Hematopoietic multipotent progenitor cell treated with erythropoietin and hydrocortisone succinate and interleukin-3 and kit ligand, for 8 days (in vitro differentiated cells): ENCODE measurements at regions not wholly inside any gene's neighbourhood (a gene's known extent, or its start where the extent isn't known, plus 50 kb on each side); places are given as distances from the start of the nearest gene placed in this dataset.

Experiments
- DNase-seq: peaks from one replicate; pipeline ENCODE4 v3.0.0-alpha.2; 2015

DNA sequence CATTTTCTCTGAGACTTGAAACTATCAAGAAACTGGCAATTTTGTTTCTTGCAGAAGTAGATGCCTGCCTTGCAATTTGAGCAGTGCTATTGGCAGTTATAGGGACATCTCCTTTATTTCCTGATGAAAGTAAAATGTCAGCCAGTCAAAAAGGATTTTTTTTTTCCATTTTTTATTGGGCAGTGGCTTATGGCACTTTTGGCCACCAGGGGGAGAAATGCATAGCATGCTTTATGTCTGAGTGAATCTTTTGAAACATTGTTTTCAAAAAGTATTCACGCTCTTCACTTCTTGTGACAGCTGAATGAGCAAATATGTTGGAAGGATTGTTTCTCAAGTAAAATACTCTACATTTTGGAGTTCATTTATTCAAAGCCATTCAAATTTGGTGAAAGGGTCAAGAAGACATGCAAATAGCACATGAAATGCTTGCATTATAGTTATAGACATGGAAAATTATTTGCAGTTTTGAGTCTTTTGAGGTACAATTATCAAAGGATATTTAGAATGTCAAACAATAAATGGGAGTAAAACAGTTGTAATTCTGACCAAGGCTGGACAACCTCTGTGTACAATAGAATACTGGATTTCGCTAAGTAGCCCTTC is 491.0 kb downstream of the CDH2 start:
- peak; percentile 17 for DNase-seq

- DNase-seq, result no peak
These were observed 491.8 kb downstream of the CDH2 start for GRCh38 chr18:27685091-27685490.

GRCh38 chr18:27674411-27674810 is 489.3 kb upstream of the CHST9 start:
- DNase-seq, result no peak

GRCh38 chr18:27673861-27674260 is 488.8 kb upstream of the CHST9 start:
- DNase-seq, result no peak

- DNase-seq, result no peak
These were observed 483.1 kb upstream of the CHST9 start for GRCh38 chr18:27668158-27668557.

DNA sequence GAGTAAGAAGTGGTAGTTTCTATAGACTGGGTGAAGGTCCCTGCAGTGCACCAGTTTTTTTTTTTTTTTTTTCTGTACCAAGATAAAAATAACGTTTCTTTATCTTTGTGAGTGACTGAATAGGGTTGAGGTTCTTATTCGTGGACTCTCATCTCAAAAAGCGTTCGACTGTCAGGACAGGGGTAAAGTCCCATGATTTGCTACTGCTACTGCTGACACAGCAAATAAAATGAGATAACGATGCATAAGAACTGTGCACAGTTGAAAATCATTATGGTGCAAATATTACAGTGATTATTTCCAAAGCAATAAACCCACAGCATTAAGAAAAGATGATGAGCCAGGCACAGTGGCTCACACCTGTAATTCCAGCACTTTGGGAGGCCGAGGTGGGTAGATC is 482.0 kb upstream of the CHST9 start:
- no peak for DNase-seq

GRCh38 chr18:27666016-27666415 is 480.9 kb upstream of the CHST9 start:
- no peak for DNase-seq

- DNase-seq, result no peak
These were observed 480.2 kb upstream of the CHST9 start for GRCh38 chr18:27665264-27665799.

GRCh38 chr18:27662949-27663348 is 477.8 kb upstream of the CHST9 start:
- no peak for DNase-seq

- no peak for DNase-seq
These were observed 477.4 kb upstream of the CHST9 start for GRCh38 chr18:27662537-27662936.

DNA sequence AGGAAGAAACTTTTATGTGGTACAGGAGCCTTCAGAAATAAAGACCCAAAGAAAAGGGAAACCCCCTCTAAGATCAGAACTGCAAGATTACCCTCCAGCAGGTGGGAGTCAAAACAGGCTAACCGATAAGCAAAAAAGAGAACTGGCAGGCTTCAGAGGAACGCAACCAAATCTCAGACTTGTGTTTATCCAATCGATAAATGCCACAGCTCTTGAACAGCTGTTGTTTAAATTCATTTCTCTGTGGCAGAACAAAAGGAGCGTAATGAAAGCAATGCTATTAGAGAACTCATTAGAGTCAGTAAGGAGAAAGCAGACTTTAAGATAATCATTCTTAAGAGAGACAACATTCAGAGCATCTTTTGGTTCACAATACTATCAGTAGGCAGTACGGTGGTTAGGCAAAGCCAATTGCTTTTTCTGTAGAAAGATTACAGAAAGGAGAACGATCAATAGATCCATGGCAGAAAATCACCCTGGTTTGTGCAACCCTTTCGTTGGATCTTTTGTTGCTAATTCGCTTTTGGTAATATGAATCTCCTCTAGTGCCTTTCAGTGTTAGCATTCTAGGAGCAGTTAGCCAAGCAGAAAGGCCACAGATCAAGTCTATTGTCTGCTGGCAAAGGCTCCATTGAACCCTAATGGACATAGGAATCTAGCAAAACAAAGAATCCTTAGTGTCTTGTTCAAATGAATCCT is 476.4 kb upstream of the CHST9 start:
- no peak for DNase-seq

GRCh38 chr18:27656905-27657304 is 471.8 kb upstream of the CHST9 start:
- no peak for DNase-seq

- no peak for DNase-seq
These were observed 471.2 kb upstream of the CHST9 start for GRCh38 chr18:27656167-27656778.

DNA sequence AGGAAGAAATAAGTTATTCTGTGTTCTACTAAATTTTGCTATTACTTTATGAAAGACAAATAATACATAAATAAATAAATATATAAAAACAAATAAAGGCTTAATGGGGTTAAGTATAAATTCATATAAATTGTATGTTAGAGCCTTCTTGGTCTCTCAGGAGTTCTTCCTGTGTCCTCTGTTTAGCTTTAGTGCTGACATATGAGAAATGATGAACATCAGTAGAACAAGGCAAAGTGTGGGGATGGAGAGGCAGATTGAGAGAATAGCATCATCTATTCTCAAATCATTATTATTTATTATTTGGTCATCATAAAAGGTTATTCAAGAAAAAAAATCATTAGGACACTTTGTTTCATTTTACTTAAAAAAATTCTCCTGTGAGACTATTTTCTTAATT is 468.1 kb upstream of the CHST9 start:
- no peak for DNase-seq

GRCh38 chr18:27652480-27653121 is 467.5 kb upstream of the CHST9 start:
- no peak for DNase-seq

DNA sequence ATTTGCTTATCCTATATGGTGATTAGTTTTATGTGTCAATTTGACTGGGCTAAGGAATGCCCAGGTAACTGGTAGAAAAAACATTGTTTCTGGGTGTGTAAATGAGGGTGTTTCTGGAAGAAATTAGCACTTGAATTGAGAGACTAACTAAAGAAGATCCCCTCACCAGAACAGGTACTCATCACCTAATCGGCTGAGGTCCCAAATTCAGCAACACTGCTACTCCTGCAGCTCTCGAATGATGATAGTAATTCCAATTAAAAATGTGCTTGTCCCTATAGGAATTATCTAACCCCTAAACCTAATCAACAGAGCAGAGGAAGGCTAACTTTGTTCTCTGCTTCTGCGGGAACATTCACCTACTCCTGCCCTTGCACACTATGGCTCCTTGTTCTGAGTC is 464.5 kb upstream of the CHST9 start:
- no peak for DNase-seq

GRCh38 chr18:27645929-27646328 is 460.8 kb upstream of the CHST9 start:
- no peak for DNase-seq

DNA sequence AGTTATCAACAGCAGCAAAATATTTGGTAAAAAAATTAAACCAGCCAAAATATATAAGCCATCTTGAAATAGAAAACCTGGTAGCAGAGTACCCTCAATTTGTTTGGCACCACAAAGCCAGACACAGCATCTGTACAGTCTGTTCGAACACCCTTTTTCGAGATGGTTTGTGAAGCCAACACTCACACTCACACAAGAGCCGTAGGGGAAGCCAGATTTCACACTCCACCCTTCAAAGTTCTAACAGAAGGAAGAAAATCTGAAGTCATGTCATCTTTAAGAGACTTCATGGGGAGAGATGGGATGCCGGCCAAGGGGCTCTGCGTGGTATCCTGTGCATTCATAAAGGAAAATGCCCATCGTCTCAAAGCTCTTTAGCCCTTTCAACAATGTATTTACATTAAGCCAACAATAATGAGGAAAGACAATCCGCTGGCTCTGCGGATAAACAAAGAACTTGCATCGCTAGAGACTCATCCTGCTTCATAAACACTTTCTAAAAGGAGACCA is 451.5 kb upstream of the CHST9 start:
- no peak for DNase-seq

DNA sequence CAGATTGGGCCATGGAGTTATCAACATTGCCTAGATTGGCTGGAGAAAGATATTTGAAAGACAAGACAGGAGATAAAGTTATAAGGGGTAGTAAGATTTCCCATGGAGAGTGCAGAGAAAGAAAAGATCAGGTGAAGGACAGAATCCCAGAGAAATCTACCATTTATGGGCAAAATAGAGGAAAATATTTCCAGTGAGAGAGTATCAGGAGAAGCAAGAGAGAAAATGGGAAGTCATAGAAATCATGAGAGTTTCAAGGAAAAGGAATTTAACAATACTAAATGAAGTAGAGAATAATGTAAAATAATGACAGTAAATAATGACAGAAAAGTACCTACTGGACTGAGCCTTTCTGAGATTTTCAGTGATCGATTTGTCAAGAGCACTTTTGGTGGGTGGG is 447.6 kb upstream of the CHST9 start:
- DNase-seq, result no peak

DNA sequence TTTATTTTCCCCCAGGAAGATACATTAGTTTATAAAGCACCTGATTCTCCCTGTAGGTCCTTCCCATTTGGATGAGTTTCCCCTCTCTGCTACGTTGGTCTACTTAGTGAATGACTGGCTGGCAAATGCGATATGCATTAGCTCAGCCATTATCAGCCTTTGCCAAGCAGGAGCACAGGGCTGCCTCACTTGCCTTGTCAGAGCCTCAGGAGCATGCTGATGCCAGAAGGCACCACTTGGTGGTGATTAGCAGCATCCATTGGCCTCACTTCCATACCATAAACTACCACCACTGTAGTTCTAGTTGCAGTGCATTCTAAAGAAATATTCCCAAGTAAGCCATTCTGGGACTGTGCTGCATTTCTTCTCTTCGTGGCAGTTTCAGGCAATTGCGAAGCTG is 442.8 kb upstream of the CHST9 start:
- no peak for DNase-seq

DNA sequence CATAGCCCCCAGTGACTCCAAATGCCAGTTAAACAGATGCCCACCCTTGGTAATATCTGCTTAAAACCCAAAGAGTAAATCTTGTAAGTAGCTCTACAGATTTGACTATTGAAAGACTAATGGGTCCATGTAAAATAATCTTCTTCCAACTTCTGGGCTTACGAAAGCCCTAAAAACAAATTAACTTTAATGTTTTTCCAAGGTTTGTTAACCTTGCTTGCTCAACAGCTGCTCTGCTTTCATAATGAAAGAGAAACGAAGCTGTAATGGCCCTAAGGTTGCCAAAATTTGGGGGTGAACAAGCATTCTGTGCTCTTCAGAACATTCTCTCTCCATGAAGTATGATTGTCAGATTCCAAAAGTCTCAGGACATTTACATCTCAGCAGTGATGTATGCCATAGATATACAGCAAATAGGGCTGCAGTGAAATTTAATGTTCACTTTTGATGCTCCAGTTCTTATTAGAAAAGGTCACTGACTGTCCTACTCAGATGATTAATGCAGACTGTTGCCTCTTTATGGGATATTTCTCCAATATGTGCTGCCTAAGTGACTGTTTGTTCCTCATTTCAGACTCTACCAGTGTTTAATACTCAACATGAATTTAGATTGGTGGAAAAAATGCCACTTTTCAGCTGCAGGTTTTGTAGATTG is 436.3 kb upstream of the CHST9 start:
- DNase-seq, result no peak

DNA sequence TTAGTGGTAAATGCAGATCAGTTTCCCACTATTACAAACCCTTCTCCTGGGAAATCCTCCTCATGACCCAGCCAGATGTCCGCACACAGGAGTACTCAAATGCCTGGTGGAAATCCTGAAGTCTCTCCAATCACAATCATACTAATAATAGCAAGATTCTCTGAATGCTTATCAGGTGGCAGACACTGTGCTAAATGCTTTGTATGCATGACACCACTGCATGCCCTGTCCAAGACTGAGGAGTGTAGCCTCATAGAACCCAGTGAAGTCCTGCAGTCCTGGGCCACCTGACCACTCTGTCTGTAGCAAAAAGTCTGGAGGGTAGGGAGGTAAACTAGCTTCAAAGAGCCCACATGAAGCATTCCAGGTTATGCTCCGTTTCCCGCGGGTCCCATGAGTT is 434.8 kb upstream of the CHST9 start:
- no peak for DNase-seq
